Subcutaneous abdominal adipose tissue (tissue), 5 donors: ENCODE measurements at regions not wholly inside any gene's neighbourhood (a gene's known extent, or its start where the extent isn't known, plus 50 kb on each side); places are given as distances from the start of the nearest gene placed in this dataset.

Source experiments
- H3K27ac ChIP-seq: one replicate; pipeline ENCODE4 v1.7.0; 2013; ENCODE audit warnings: low read depth, mild to moderate bottlenecking, inconsistent platforms, low read length, moderate library complexity
- H3K27me3 ChIP-seq, 5 donors: one replicate each; pipeline ENCODE4 v1.7.0; 2013; ENCODE audit warnings: low read length in 5 of 5, inconsistent platforms in 1 of 5; ENCODE audit not compliant: control insufficient read depth in 5 of 5, insufficient read depth in 4 of 5
- H3K36me3 ChIP-seq, 5 donors: one replicate each; pipeline ENCODE4 v1.7.0; 2013; ENCODE audit warnings: low read length in 5 of 5; ENCODE audit not compliant: control insufficient read depth in 5 of 5, insufficient read depth in 5 of 5
- H3K4me1 ChIP-seq, 5 donors: one replicate each; pipeline ENCODE4 v1.7.0; 2013; ENCODE audit warnings: low read length in 5 of 5, mild to moderate bottlenecking in 3 of 5, moderate library complexity in 1 of 5; ENCODE audit not compliant: control insufficient read depth in 5 of 5, insufficient read depth in 5 of 5
- H3K4me3 ChIP-seq, 5 donors: one replicate each; pipeline ENCODE4 v1.7.0; 2013; ENCODE audit warnings: low read length in 5 of 5, low read depth in 1 of 5
- H3K9ac ChIP-seq, 5 donors: one replicate each; pipeline ENCODE4 v1.7.0; 2013; ENCODE audit warnings: low read length in 5 of 5, mild to moderate bottlenecking in 4 of 5, moderate library complexity in 3 of 5
- H3K9me3 ChIP-seq, 5 donors: one replicate each; pipeline ENCODE4 v1.7.0; 2013; ENCODE audit warnings: low read length in 5 of 5; ENCODE audit not compliant: control insufficient read depth in 5 of 5
- donor health status: healthy.
- donor health status: healthy.
- donor health status: healthy.
- donor health status: healthy.
- donor health status: healthy.

GRCh38 chr9:2303056-2303455 lies 287.9 kb downstream of the SMARCA2 start:
- Histone ChIP-seq H3K4me3 (no peak overlapping the region), H3K4me1 (peaks cover 0 to 15% (median 10%) of the 10 kb centered on the region in 5 donors), H3K27ac (no peak overlapping the region), H3K27me3 (no peaks in the 10 kb centered on the region), H3K36me3 (no peaks in the 10 kb centered on the region), H3K9me3 (peaks cover 0 to 3% (median 0%) of the 10 kb centered on the region in 5 donors), H3K9ac (no peak overlapping the region)

GRCh38 chr9:2307480-2307879 lies 292.3 kb downstream of the SMARCA2 start:
- peaks cover 0 to 9% (median 5%) of the 10 kb centered on the region in 5 donors for H3K4me1 ChIP-seq
- no peak overlapping the region for H3K27ac ChIP-seq
- no peaks in the 10 kb centered on the region for H3K36me3 ChIP-seq
- no peak overlapping the region for H3K4me3 ChIP-seq
- no peaks in the 10 kb centered on the region for H3K27me3 ChIP-seq
- H3K9ac ChIP-seq: no peak overlapping the region
- H3K9me3 ChIP-seq: peaks cover 3 to 12% (median 12%) of the 10 kb centered on the region in 5 donors

GRCh38 chr9:2311920-2312319 lies 296.8 kb downstream of the SMARCA2 start:
- H3K9me3 ChIP-seq: peaks cover 5 to 39% (median 25%) of the 10 kb centered on the region in 5 donors
- no peaks in the 10 kb centered on the region for H3K27me3 ChIP-seq
- H3K9ac ChIP-seq: no peak overlapping the region
- H3K36me3 ChIP-seq: no peaks in the 10 kb centered on the region
- peak overlapping the region in 1 of 5 donors; percentile 15 for H3K4me3 ChIP-seq
- H3K4me1 ChIP-seq: no peaks in the 10 kb centered on the region
- no peak overlapping the region for H3K27ac ChIP-seq

GRCh38 chr9:2313512-2313911 lies 298.4 kb downstream of the SMARCA2 start:
- Histone ChIP-seq H3K4me3 (peak overlapping the region in 1 of 5 donors; percentile 1), H3K4me1 (no peaks in the 10 kb centered on the region), H3K27me3 (no peaks in the 10 kb centered on the region), H3K36me3 (no peaks in the 10 kb centered on the region), H3K9ac (no peak overlapping the region), H3K27ac (no peak overlapping the region), H3K9me3 (peaks cover 5 to 39% (median 25%) of the 10 kb centered on the region in 5 donors)

GRCh38 chr9:2317591-2317990 lies 302.4 kb downstream of the SMARCA2 start:
- Histone ChIP-seq H3K4me3 (no peak overlapping the region), H3K9ac (no peak overlapping the region), H3K4me1 (peaks cover 0 to 12% (median 4%) of the 10 kb centered on the region in 5 donors), H3K36me3 (no peaks in the 10 kb centered on the region), H3K9me3 (peaks cover under 1 to 26% (median 12%) of the 10 kb centered on the region in 5 donors), H3K27me3 (no peaks in the 10 kb centered on the region), H3K27ac (no peak overlapping the region)

GRCh38 chr9:2319421-2319820 lies 302.2 kb upstream of the VLDLR start:
- Histone ChIP-seq H3K27me3 (no peaks in the 10 kb centered on the region), H3K9me3 (peaks cover 0 to 8% (median 3%) of the 10 kb centered on the region in 5 donors), H3K36me3 (no peaks in the 10 kb centered on the region)

GRCh38 chr9:2320114-2320513 lies 301.5 kb upstream of the VLDLR start:
- H3K36me3 ChIP-seq: no peaks in the 10 kb centered on the region
- H3K27me3 ChIP-seq: no peaks in the 10 kb centered on the region
- H3K9me3 ChIP-seq: peaks cover 0 to 4% (median 2%) of the 10 kb centered on the region in 5 donors
- no peak overlapping the region for H3K9ac ChIP-seq
- H3K27ac ChIP-seq: no peak overlapping the region
- no peak overlapping the region for H3K4me3 ChIP-seq
- peaks cover 0 to 12% (median 4%) of the 10 kb centered on the region in 5 donors for H3K4me1 ChIP-seq

More at GRCh38 chr9:2319421-2319820, 302.2 kb upstream of the VLDLR start:
- no peak overlapping the region for H3K4me3 ChIP-seq
- peaks cover 0 to 12% (median 4%) of the 10 kb centered on the region in 5 donors for H3K4me1 ChIP-seq
- no peak overlapping the region for H3K9ac ChIP-seq
- no peak overlapping the region for H3K27ac ChIP-seq

- no peak overlapping the region for H3K27ac ChIP-seq
Measured at GRCh38 chr9:2320632-2321031, 301.0 kb upstream of the VLDLR start.

GRCh38 chr9:2321523-2322148 lies 300.0 kb upstream of the VLDLR start:
- Histone ChIP-seq H3K9ac (no peak overlapping the region), H3K27me3 (no peaks in the 10 kb centered on the region), H3K36me3 (no peaks in the 10 kb centered on the region), H3K27ac (no peak overlapping the region), H3K4me1 (peaks cover 0 to 12% (median 4%) of the 10 kb centered on the region in 5 donors), H3K9me3 (peaks cover 0 to 2% (median 1%) of the 10 kb centered on the region in 5 donors), H3K4me3 (no peak overlapping the region)

More at GRCh38 chr9:2320632-2321031, 301.0 kb upstream of the VLDLR start:
- H3K9ac ChIP-seq: no peak overlapping the region
- no peaks in the 10 kb centered on the region for H3K36me3 ChIP-seq
- peaks cover 0 to 12% (median 4%) of the 10 kb centered on the region in 5 donors for H3K4me1 ChIP-seq
- no peaks in the 10 kb centered on the region for H3K27me3 ChIP-seq
- H3K4me3 ChIP-seq: no peak overlapping the region
- peaks cover 0 to 4% (median 2%) of the 10 kb centered on the region in 5 donors for H3K9me3 ChIP-seq

GRCh38 chr9:2324742-2325141 lies 296.8 kb upstream of the VLDLR start:
- Histone ChIP-seq H3K27ac (no peak overlapping the region), H3K27me3 (no peaks in the 10 kb centered on the region), H3K4me3 (no peak overlapping the region), H3K4me1 (peaks cover 0 to 12% (median 4%) of the 10 kb centered on the region in 5 donors), H3K9me3 (peaks cover 0 to 2% (median 0%) of the 10 kb centered on the region in 5 donors), H3K36me3 (no peaks in the 10 kb centered on the region), H3K9ac (no peak overlapping the region)
